Urinary bladder (tissue), 3 donors: ENCODE measurements at regions not wholly inside any gene's neighbourhood (a gene's known extent, or its start where the extent isn't known, plus 50 kb on each side); places are given as distances from the start of the nearest gene placed in this dataset.

ENCODE experiments used
- DNase-seq: peaks from one replicate; pipeline ENCODE4 v3.0.0-alpha.2; 2015; ENCODE audit errors: extremely low spot score
- H3K27ac ChIP-seq: one replicate; pipeline ENCODE4 v1.5.1; 2013; ENCODE audit warnings: low read depth, mild to moderate bottlenecking, moderate library complexity
- H3K36me3 ChIP-seq: one replicate; pipeline ENCODE4 v1.6.1; 2013; ENCODE audit warnings: mild to moderate bottlenecking, moderate library complexity; ENCODE audit not compliant: insufficient read depth
- H3K4me1 ChIP-seq: one replicate; pipeline ENCODE4 v1.6.1; 2013; ENCODE audit warnings: mild to moderate bottlenecking, moderate library complexity; ENCODE audit not compliant: insufficient read depth
- H3K4me3 ChIP-seq: one replicate; pipeline ENCODE4 v1.5.1; 2013; ENCODE audit warnings: low read depth, low read length
- WGBS: extraction: QIAGEN DNeasy Blood & Tissue Kit; methylation state at CpG from one replicate; pipeline ENCODE4 v1.1.7; 2013; 5-methylcytosine and 5-hydroxymethylcytosine counted together
- donor health status: healthy with polysubstance abuse.
- donor health status: healthy.

DNA sequence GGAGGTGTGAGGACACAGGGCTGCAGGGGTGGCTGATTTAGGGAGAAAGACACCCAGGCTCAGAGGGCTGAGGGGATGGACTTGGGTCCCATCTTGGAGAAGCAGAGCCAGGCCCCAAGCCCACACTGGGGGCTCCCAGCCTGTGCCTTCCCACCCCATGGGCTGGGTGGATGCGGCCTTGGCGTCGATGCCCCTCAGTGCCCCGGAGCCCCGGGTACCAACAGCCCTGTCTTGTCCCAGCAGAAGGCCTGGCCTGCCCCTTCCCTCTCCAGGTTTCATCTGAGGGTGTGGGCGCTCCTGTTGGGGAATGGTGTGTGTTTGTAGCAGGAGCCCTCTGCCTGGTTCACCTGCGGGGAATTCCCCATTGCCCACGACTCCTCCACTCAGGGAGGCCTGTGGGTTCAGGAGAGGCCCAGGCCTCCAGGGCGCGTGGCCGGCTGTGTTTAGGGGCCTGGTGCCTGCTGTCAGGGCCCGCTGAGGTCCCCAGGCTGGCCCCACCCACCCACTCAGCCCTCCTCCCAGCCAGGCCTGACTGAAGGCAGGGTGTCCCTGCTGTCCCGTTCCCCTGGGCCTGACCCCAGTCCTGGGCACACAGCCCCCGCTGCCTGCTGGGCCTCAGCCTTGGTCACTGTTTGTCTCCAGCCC lies 51.1 kb upstream of the BEGAIN start:
- Histone ChIP-seq H3K4me1 (no peaks in the 10 kb centered on the region), H3K27ac (no peak overlapping the region), H3K4me3 (no peak overlapping the region), H3K36me3 (no peaks in the 10 kb centered on the region)
- DNase-seq: no peak
- WGBS: 94% methylated on average over 14 of the region's 14 CpGs

DNA sequence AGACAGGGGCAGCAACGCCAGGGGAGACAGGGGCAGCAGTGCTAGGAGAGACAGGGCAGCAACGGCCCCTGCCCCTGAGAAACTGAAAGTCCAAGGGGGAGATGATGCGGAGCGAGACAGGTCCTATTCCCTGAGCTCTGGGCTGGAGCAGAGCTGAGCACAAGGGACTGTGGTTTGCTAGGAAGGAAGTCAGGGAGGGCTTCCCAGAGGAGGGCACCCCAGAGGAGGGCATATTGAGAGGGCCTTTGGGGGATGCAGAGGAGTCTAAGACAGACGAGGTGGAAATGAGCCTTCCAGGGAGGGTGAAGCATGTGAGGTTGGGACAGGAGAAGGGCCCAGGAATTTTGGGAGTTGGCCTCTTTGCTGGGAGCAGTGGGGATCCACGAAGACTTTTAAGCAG lies 52.1 kb upstream of the BEGAIN start:
- no peak overlapping the region for H3K4me3 ChIP-seq
- 85% methylated on average over 6 of the region's 6 CpGs for WGBS
- no peaks in the 10 kb centered on the region for H3K36me3 ChIP-seq
- no peak for DNase-seq
- H3K4me1 ChIP-seq: no peaks in the 10 kb centered on the region
- H3K27ac ChIP-seq: no peak overlapping the region

DNA sequence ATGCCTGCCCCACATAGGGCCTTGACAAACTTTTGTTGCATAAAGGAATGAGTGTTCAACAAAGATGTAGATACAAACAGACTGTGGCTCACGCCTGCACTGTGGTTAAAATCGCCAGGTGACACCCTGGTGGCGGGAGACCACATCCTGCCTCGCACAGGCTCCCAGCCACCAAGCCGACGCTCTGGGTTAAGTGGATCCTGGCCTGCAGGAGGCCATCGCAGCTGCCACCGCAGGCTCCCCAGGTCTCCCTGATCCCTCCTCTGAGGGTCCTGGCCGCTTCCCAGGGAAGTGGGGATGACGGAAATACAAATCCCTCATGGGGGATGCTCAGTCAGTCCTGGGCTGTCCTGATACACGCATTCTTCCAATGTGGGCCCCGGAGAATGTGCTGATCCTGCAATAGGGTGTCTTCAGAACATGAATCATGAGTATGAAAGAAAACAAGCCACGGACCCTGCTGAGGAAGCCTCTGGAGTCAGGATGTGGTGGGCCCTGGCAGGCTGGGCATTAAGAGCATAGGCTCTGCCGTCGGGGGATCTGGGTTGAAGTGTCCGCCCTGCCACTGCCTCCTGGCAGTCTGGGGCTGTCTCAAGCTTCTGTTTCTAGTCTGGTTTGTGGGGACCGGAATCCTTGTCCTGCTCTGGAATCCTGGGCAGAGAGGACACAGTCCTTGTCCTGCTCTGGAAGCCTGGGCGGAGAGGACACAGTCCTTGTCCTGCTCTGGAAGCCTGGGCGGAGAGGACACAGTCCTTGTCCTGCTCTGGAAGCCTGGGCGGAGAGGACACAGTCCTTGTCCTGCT lies 53.5 kb upstream of the BEGAIN start:
- WGBS: 80% methylated on average over 20 of the region's 20 CpGs

DNA sequence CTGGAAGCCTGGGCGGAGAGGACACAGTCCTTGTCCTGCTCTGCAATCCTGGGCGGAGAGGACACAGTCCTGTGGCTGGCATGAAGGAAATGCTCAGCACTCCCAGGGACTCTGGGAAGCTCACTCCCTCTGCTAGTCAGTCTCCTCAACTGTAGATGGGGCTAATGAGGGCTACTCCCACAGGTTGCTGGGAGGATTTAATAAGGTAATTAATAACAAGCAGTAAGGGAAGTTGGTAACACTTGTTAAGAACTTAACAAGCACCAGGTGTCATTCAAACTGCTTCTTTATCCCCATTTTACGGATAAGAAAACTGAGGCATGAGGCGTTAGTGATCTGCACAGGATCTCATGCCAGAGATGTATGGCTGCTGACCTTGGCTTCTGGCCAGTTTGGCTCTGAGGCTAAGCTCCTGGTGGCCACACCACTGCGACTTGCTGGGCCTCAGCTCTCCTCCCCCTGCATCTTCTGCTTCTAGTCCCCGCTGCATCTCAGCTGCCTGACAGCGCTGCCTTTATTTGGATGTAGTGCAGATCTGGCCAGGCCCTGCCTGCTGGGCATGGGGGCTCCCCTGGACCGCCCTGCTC lies 54.1 kb upstream of the BEGAIN start:
- H3K4me1 ChIP-seq: no peaks in the 10 kb centered on the region
- no peaks in the 10 kb centered on the region for H3K36me3 ChIP-seq
- no peak overlapping the region for H3K4me3 ChIP-seq
- WGBS: 80% methylated on average over 8 of the region's 8 CpGs
- DNase-seq: no peak
- no peak overlapping the region for H3K27ac ChIP-seq

More for the DNA sequence above, 53.5 kb upstream of the BEGAIN start:
- Histone ChIP-seq H3K4me1 (no peaks in the 10 kb centered on the region), H3K36me3 (no peaks in the 10 kb centered on the region), H3K4me3 (no peak overlapping the region), H3K27ac (no peak overlapping the region)
- no peak for DNase-seq

DNA sequence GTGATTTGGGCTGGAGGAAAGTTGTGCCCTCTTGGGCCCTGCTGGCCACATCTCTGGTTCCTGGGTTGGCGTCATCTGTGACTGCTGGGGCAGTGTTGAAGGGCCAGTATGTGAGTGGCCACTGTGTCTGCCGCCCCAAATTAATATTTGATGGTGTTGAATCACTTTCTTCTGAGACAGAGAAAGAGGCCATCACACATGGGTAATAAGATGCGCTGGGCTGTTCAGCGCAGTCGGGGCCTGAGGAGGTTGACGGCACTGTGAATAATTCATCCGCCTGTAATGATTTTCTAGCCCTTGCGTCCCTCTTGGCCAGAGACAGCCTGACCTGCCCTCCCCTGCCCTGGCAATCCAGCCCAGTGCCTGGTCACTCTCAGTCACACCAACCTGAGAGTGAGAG lies 56.2 kb upstream of the BEGAIN start:
- 97% methylated on average over 8 of the region's 8 CpGs for WGBS
- no peak overlapping the region for H3K4me3 ChIP-seq
- no peak for DNase-seq
- H3K36me3 ChIP-seq: no peaks in the 10 kb centered on the region
- H3K4me1 ChIP-seq: no peaks in the 10 kb centered on the region
- no peak overlapping the region for H3K27ac ChIP-seq

DNA sequence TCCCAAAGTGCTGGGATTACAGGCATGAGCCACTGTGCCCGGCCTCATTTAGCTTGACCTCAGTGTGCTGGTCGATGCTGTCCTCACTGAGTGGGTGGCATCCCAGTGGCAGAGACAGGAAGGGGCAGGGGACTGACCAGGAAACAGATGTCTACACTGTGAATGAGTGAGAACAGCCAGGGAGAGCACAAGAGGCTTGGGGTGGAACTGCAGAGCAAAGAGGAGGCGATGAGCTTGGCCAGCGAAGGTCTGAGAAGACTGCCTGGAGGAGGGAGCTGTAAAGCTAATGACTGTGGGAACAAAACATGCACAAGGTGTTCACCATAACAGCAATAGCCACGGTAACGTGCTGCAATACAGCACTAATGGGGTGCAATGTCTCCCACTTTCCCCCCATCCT lies 57.2 kb upstream of the BEGAIN start:
- no peaks in the 10 kb centered on the region for H3K4me1 ChIP-seq
- no peak overlapping the region for H3K4me3 ChIP-seq
- H3K27ac ChIP-seq: no peak overlapping the region
- H3K36me3 ChIP-seq: no peaks in the 10 kb centered on the region
- 85% methylated on average over 6 of the region's 6 CpGs for WGBS
- DNase-seq: no peak

DNA sequence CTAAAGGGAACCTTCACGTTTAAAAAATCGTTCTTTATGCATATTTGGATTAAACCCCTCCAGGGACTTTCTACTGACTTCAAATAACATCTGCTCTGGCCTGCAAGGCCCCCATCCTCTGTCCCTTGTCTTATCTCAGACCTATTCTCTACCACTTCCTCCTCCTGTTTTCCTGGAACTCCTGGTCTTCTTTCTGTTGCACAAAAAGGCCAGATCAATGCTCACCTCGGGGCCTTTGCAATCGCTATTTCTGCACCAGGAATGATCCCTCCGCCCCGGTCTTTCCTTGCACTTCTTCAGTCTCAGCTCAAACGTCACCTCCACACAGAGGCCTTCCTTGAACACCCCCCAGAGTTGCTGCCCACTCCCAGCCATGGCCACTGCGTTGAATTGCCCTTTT lies 57.6 kb upstream of the BEGAIN start:
- no peak for DNase-seq
- Histone ChIP-seq H3K36me3 (no peaks in the 10 kb centered on the region), H3K4me3 (no peak overlapping the region), H3K4me1 (no peaks in the 10 kb centered on the region), H3K27ac (no peak overlapping the region)
- 68% methylated on average over 8 of the region's 8 CpGs for WGBS

DNA sequence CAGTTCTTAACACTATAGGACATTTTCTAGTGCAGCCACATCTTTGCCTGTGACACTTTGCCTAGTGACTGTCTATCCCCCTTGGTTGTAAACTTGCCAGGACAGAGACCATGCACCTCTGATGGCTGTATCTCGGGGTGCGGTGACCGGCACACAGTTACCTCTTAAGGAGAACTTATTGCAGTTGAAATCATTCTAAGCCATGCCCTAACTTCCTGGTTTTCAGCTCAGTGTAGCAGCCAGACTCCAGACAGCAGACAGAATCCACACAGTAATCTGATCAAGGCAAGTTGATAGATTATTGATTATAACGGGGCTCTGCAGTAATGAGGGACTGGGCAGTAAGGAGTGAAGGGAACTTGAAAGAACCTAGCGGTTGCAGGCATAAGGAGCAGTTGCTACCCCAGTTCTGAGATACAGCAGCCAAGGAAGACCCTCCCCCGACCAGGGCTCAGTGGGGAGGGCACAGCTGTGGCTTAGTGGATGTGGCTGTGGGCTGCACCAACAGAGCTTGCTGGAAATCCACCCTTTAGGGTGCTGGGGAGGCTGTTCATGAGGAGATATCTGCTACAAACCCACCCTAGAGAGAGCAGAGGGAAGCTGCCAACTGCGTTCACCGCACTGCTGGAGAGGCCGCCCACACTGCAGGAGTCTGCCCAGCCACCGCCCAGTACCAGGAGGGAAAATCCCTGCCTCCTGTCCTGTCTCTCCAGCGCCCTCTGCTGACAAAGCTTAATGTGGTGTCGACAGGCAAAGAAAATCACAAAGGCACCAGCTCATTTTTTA lies 58.2 kb upstream of the BEGAIN start:
- no peaks in the 10 kb centered on the region for H3K4me1 ChIP-seq
- 38% methylated on average over 12 of the region's 12 CpGs for WGBS
- H3K36me3 ChIP-seq: no peaks in the 10 kb centered on the region
- no peak overlapping the region for H3K27ac ChIP-seq
- H3K4me3 ChIP-seq: no peak overlapping the region
- DNase-seq: peak; percentile 61

DNA sequence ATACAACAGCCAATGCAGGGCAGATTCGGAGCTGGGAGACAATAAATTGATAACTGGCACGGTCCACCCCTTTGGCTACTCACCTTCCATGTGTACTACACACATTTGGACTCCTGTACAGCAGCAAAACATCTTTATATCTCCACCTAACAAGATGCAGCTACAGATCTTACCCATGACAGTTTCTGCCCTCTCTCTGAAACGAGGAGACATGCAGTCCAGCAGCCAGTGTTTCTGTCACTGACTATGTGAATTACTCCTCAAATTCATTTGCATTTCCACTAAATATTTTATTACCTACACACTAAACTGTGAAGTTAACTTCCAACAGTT lies 58.7 kb upstream of the BEGAIN start:
- H3K27ac ChIP-seq: no peak overlapping the region
- DNase-seq: no peak
- 57% methylated on average over 3 of the region's 3 CpGs for WGBS
- no peaks in the 10 kb centered on the region for H3K36me3 ChIP-seq
- no peaks in the 10 kb centered on the region for H3K4me1 ChIP-seq
- H3K4me3 ChIP-seq: no peak overlapping the region

DNA sequence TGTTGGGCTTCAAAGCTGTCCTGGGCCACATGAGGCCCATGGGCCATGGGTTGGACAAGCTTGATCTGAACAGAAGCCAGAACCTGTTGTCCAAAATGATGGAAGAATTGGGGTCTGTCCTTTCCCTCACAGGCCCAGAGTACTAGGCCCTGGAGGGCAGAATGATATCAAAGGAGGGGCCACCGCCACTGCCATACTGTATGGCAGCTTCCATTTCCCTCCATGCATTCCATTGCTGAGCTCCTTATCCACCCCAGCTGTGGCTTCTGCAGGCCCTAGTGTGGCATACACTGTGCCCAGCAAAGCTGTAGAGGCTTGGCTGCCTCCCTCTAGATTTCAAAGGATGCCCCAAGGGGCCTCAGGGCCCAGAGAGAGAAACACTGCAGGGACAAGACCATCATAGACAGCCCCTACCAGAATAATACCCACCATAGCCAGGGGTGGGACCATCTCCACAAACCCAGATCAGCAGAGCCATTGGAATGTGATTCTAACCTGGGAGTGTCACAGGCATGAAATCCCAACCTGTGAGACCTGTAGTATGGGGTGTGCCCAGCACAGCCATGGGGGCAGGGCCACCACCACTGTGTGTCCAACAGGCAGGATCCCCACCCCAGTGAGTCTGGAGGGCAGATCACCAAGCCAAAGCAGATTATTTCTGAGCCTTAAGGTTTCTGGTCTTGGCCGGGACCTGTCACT lies 61.4 kb upstream of the BEGAIN start:
- DNase-seq: no peak
- Histone ChIP-seq H3K4me1 (no peaks in the 10 kb centered on the region), H3K4me3 (no peak overlapping the region), H3K27ac (no peak overlapping the region), H3K36me3 (no peaks in the 10 kb centered on the region)
- 84% methylated on average over 2 of the region's 2 CpGs for whole genome bisulfite sequencing

DNA sequence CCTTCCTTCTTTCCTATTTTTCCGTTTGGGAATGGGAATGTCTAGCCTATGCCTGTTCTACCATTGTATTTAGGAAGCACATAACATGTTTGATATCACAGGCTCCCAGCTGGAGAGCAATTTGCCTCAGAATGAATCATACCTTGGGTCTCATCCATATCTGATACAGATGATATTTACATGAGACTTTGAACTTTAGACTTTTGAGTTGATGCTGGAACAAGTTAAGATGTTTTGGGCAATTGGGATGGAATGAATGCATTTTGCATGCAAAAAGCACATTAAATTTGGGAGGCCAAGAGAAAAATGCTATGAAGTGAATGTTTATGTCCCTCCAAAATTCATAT lies 61.9 kb upstream of the BEGAIN start:
- no peaks in the 10 kb centered on the region for H3K36me3 ChIP-seq
- no peak for DNase-seq
- 38% methylated on average over 1 of the region's 1 CpG for whole genome bisulfite sequencing
- no peak overlapping the region for H3K4me3 ChIP-seq
- H3K27ac ChIP-seq: no peak overlapping the region
- H3K4me1 ChIP-seq: no peaks in the 10 kb centered on the region

DNA sequence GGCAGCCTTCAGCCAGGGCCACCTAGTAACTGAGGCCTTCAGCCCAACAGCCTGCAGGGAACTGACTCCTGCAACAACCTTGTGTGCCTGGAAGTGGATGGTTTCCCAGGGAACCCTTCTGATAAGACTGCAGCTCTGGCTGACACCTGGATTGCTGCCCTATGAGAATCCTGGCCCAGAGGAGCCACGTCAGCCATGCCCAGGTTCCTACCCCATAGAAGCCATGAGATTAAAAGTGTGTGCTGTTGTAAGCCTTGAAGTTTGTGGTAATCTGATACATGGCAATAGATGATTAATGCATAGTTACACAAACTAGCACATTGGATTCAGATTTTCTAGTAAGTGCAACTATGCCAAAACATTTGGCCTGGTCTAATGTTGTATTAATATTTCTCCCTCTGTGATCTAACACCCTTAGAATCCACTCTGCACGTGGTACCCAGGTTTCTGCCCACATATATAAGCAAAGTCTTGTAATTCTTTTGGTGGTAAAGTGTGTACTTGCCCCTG lies 64.8 kb upstream of the BEGAIN start:
- no peak for DNase-seq
- 75% methylated on average over 2 of the region's 2 CpGs for WGBS
- Histone ChIP-seq H3K4me1 (no peaks in the 10 kb centered on the region), H3K4me3 (no peak overlapping the region), H3K27ac (no peak overlapping the region), H3K36me3 (no peaks in the 10 kb centered on the region)

DNA sequence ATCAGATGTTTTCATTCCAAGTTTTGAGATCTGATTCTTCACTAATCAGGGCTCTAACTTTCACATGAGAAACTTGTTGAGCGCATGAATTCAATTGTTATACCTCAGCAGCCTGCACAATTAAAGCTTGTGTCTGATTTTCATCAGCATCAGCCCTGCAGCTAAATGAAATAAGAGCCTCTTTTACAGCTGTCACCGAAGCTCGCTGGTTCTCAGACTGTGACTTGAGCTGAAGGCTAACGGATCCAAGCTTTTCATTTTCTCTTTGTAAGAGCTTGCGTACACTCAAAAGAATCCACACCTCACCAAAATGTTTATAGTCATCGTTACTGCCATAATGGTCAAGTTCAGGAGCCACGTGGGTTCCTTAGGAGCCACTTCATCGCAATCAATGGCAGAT lies 65.5 kb upstream of the BEGAIN start:
- no peak for DNase-seq
- H3K36me3 ChIP-seq: no peaks in the 10 kb centered on the region
- H3K4me3 ChIP-seq: no peak overlapping the region
- WGBS: 76% methylated on average over 8 of the region's 8 CpGs
- no peak overlapping the region for H3K27ac ChIP-seq
- no peaks in the 10 kb centered on the region for H3K4me1 ChIP-seq
